HEK293T (cell line): ENCODE measurements at regions not wholly inside any gene's neighbourhood (a gene's known extent, or its start where the extent isn't known, plus 50 kb on each side); places are given as distances from the start of the nearest gene placed in this dataset.

Experiments used
- ARNT ChIP-seq: fragments of 450-650 bp; IDR thresholded peaks from 2 replicates; pipeline ENCODE4 v1.6.1; 2017; ENCODE audit warnings: mild to moderate bottlenecking
- CTBP1 ChIP-seq: fragments of 450-650 bp; IDR thresholded peaks from 2 replicates; pipeline ENCODE4 v1.6.1; 2016; ENCODE audit warnings: borderline replicate concordance
- FOXA1 ChIP-seq: fragments of 450-650 bp; IDR thresholded peaks from 2 replicates; pipeline ENCODE4 v1.6.1; 2016; ENCODE audit warnings: mild to moderate bottlenecking
- FOXK2 ChIP-seq: fragments of 450-650 bp; IDR thresholded peaks from 2 replicates; pipeline ENCODE4 v1.6.1; 2016; ENCODE audit warnings: mild to moderate bottlenecking
- HDGF ChIP-seq: fragments of 450-650 bp; IDR thresholded peaks from 2 replicates; pipeline ENCODE4 v1.6.1; 2017; ENCODE audit warnings: antibody characterized with exemption, borderline replicate concordance
- L3MBTL2 ChIP-seq: fragments of 450-650 bp; conservative IDR thresholded peaks from 2 replicates; pipeline ENCODE4 v1.6.1; 2016; ENCODE audit warnings: mild to moderate bottlenecking
- NFRKB ChIP-seq: fragments of 450-650 bp; IDR thresholded peaks from 2 replicates; pipeline ENCODE4 v1.6.1; 2016; ENCODE audit warnings: mild to moderate bottlenecking, moderate library complexity
- SP1 ChIP-seq: fragments of 450-650 bp; IDR thresholded peaks from 2 replicates; pipeline ENCODE4 v1.6.1; 2017
- SUZ12 ChIP-seq: fragments of 450-650 bp; IDR thresholded peaks from 2 replicates; pipeline ENCODE4 v1.6.1; 2016; ENCODE audit warnings: mild to moderate bottlenecking

DNA sequence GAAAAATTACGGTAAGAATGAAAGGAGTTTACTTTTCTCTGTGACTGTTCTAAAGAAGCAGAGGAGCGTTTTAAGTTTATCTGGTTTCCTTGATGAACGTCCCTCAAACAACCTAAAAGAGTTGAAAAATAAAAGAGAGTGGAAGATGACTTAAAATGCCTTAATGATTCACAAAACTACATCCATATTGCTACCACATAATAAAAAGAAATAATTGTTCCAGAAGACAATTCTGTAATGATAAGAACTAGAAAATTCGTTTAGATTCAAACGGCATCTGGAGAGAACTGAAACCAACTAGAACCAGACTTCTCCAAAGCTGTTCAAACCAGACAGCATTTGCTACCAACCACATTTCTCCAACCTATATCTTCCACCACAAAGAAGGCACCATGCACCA, 68.1 kb downstream of the TEKT4 start:
- TF ChIP-seq SP1: no peak
- no peak for TF ChIP-seq L3MBTL2
- TF ChIP-seq FOXK2: no peak
- no peak for TF ChIP-seq HDGF
- TF ChIP-seq FOXA1: no peak
- no peak for TF ChIP-seq CTBP1
- no peak for TF ChIP-seq SUZ12
- no peak for TF ChIP-seq NFRKB
- TF ChIP-seq ARNT: no peak
